ENCODE measurements at regions not wholly inside any gene's neighbourhood (a gene's known extent, or its start where the extent isn't known, plus 50 kb on each side); places are given as distances from the start of the nearest gene placed in this dataset.
"Not testable (repeated sequence)": the region's sequence is repeated elsewhere in the genome, so short reads cannot be mapped to it uniquely, and the experiment has no call there.

DNA sequence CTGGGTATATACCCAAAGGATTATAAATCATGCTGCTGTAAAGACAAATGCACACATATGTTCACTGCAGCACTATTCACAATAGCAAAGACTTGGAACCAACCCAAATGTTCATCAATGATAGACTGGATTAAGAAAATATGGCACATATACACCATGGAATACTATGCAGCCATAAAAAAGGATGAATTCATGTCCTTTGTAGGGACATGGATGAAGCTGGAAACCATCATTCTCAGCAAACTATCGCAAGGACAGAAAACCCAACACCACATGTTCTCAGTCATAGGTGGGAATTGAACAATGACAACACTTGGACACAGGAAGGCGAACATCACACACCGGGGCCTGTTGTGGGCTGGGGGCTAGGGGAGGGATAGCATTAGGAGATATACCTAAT is 406.1 kb downstream of the NFIB start:
- TF ChIP-seq POLR2AphosphoS5 (IDR thresholded peaks at IDR 0.05; ENCODE audit: insufficient read depth in 1 of 2, low read depth in 1 of 2); POLR2A (IDR thresholded peaks at IDR 0.05): not testable (repeated sequence)

Measured in vagina (tissue), 2 donors.